Adrenal gland (tissue), 9 donors: ENCODE measurements at regions not wholly inside any gene's neighbourhood (a gene's known extent, or its start where the extent isn't known, plus 50 kb on each side); places are given as distances from the start of the nearest gene placed in this dataset.
A peak's percentile ranks its signal among the peaks of the same experiment; 100 is the strongest.

Experiments used
- DNase-seq, 7 donors: peaks; one replicate each; pipeline ENCODE4 v3.0.0-alpha.2; 2019 to 2020
- H3K27ac ChIP-seq, 5 donors: fragments of 200-600 bp; sonication (generic) in 4 of 5; 1 replicate in 3 of 5; 2 replicates in 2 of 5; pipeline versions ENCODE4 v1.5.1 to v1.8.0; 2016 to 2020; ENCODE audit warnings: mild to moderate bottlenecking in 1 of 5
- H3K27me3 ChIP-seq: fragments of 200-600 bp; 2 replicates; pipeline ENCODE4 v1.8.0; 2021
- H3K36me3 ChIP-seq, 2 donors: fragments of 200-600 bp; replicated peaks in 1 of 2; 1 replicate in 1 of 2; 2 replicates in 1 of 2; pipeline versions ENCODE4 v1.5.1 to v1.8.0; 2018 to 2022
- H3K4me1 ChIP-seq, 2 donors: fragments of 200-600 bp; replicated peaks in 1 of 2; 1 replicate in 1 of 2; 2 replicates in 1 of 2; pipeline versions ENCODE4 v1.5.1 to v1.8.0; 2018 to 2021
- H3K4me3 ChIP-seq, 4 donors: fragments of 200-600 bp; sonication (generic) in 3 of 4; one replicate each; pipeline ENCODE4 v1.5.1; 2016 to 2018
- H3K9me3 ChIP-seq, 3 donors: fragments of 200-600 bp; sonication (generic) in 1 of 3; replicated peaks in 1 of 3; 1 replicate in 2 of 3; 2 replicates in 1 of 3; pipeline versions ENCODE4 v1.5.1 to v1.8.0; 2016 to 2021
- POLR2A ChIP-seq, 2 donors: fragments of 450-650 bp; IDR thresholded peaks; one replicate each; pipeline ENCODE4 v1.6.1; 2017; ENCODE audit warnings: antibody characterized with exemption in 2 of 2, mild to moderate bottlenecking in 2 of 2, moderate library complexity in 1 of 2
- WGBS, 4 donors: extraction: QIAGEN DNeasy Blood & Tissue Kit in 2 of 4; methylation state at CpG; one replicate each; pipeline versions ENCODE4 v1.1.5 to v1.1.7; 2013 to 2017; 5-methylcytosine and 5-hydroxymethylcytosine counted together
- intact Hi-C, 2 donors: fragments of 100-400 bp; cut with DNase I; formaldehyde crosslinking; loops; one replicate each; pipeline versions ENCODE4 v1.14.1 to v1.15.0; 2022 to 2023
- TF ChIP-seq, protein P1 (sequence below), 6 experiments: fragments of 450-650 bp in 4 of 6; fragments of 200-600 bp in 2 of 6; sonication (generic) in 1 of 6; IDR thresholded peaks; 1 replicate in 5 of 6; 2 replicates in 1 of 6; pipeline versions ENCODE4 v1.5.1 to v1.8.0; 2016 to 2021; ENCODE audit warnings: antibody characterized with exemption in 6 of 6, mild to moderate bottlenecking in 2 of 6, moderate library complexity in 1 of 6
- donor health status: healthy with polysubstance abuse.
- donor health status: Bipolar disorder and iron deficiency.
- donor health status: DM: yes; HTN: yes; CAD: no.
- donor health status: DM: no; HTN: no; CAD: no.
- donor health status: DM: no; HTN: no; CAD: no.

DNA sequence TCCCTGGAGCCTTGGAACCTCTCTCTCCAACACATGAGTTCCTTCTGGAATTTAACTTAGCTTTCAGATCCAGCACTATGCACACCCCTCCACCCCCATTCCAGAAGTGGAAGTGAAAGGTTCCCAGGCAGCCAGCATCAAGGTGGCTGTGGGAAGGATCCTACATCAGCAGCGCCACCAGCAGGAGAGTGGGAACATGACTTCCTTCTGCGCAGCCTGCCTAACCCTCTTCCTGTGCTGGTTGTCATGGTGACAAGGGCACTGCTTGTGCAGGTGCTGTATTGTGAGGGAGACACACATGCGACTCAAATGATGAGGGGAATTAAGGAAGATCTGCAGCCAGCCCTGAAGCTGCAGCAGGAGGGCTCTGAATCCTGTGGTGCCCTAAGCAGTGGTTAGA lies 904.5 kb upstream of the API5 start:
- no peaks in the 10 kb centered on the region for H3K27me3 ChIP-seq
- H3K4me1 ChIP-seq = no peaks in the 10 kb centered on the region
- WGBS, 4 donors = 27 to 47% (median 35%) methylated on average over 3 of the region's 3 CpGs
- no peaks in the 10 kb centered on the region for H3K36me3 ChIP-seq
- TF ChIP-seq, protein P1, sequence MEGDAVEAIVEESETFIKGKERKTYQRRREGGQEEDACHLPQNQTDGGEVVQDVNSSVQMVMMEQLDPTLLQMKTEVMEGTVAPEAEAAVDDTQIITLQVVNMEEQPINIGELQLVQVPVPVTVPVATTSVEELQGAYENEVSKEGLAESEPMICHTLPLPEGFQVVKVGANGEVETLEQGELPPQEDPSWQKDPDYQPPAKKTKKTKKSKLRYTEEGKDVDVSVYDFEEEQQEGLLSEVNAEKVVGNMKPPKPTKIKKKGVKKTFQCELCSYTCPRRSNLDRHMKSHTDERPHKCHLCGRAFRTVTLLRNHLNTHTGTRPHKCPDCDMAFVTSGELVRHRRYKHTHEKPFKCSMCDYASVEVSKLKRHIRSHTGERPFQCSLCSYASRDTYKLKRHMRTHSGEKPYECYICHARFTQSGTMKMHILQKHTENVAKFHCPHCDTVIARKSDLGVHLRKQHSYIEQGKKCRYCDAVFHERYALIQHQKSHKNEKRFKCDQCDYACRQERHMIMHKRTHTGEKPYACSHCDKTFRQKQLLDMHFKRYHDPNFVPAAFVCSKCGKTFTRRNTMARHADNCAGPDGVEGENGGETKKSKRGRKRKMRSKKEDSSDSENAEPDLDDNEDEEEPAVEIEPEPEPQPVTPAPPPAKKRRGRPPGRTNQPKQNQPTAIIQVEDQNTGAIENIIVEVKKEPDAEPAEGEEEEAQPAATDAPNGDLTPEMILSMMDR (IDR thresholded peaks at IDR 0.05) = peak in 1 of 6 experiments; percentile 40
- no peak for TF ChIP-seq POLR2A (IDR thresholded peaks at IDR 0.05)
- intact Hi-C loops = no loop called here
- DNase-seq = peak in 4 of 7 donors; percentile 9 to 79 (median 23)
- H3K4me3 ChIP-seq = no peak overlapping the region
- no peak overlapping the region for H3K27ac ChIP-seq
- no peaks in the 10 kb centered on the region for H3K9me3 ChIP-seq

DNA sequence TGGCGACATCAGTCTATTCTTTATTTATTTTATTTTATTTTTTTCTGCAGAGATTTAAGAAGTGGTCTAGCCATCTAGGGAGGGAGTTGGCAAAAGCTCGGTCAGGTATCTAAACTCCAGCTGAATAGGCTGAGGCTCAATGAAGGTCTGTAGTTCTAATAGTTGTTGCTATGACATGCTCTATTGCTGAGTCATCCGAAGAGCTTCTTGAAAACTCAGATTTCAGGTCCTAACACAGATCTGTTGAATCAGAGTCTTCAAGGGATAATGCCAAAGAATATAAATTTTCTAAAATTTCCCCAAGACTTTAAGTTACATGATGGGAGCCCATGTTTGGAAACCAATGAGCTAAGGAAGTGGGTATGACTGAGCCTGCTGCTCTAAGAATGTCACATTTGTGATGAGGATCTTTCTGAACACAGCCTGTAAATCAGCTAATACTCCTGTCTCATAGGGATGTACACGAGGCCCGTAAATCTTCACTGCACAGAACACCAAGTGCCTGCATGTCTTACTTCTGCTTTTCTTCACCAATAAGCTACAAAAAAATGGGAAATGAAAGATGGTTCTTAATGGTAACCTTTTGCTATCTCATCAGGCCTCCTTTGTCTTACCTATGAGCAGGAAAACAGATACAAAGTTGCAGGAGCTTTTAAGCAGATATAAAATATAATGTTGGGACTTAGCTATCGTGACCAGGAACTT lies 901.4 kb upstream of the API5 start:
- TF ChIP-seq POLR2A (IDR thresholded peaks at IDR 0.05) = no peak
- TF ChIP-seq, protein P1 (IDR thresholded peaks at IDR 0.05) = no peak
- no peaks in the 10 kb centered on the region for H3K36me3 ChIP-seq
- intact Hi-C loops = no loop called here
- no peak overlapping the region for H3K4me3 ChIP-seq
- no peak for DNase-seq
- H3K27me3 ChIP-seq = no peaks in the 10 kb centered on the region
- no peaks in the 10 kb centered on the region for H3K9me3 ChIP-seq
- H3K27ac ChIP-seq = no peak overlapping the region
- WGBS, 4 donors = 57 to 83% (median 74%) methylated on average over 6 of the region's 6 CpGs
- H3K4me1 ChIP-seq = no peaks in the 10 kb centered on the region

- intact Hi-C loops = no loop called here
Observed at GRCh38 chr11:42412590-42412989, 899.2 kb upstream of the API5 start.

GRCh38 chr11:42417691-42418090 lies 894.1 kb upstream of the API5 start:
- H3K27me3 ChIP-seq = no peaks in the 10 kb centered on the region
- no peaks in the 10 kb centered on the region for H3K4me1 ChIP-seq
- intact Hi-C loops = no loop called here
- peaks cover 0 to 8% (median 0%) of the 10 kb centered on the region in 3 donors for H3K9me3 ChIP-seq
- no peak overlapping the region for H3K4me3 ChIP-seq
- TF ChIP-seq, protein P1 (IDR thresholded peaks at IDR 0.05) = no peak
- TF ChIP-seq POLR2A (IDR thresholded peaks at IDR 0.05) = no peak
- no peak for DNase-seq
- no peak overlapping the region for H3K27ac ChIP-seq
- H3K36me3 ChIP-seq = no peaks in the 10 kb centered on the region

More at GRCh38 chr11:42412590-42412989, 899.2 kb upstream of the API5 start:
- Histone ChIP-seq H3K27ac (no peak overlapping the region), H3K4me1 (no peaks in the 10 kb centered on the region), H3K27me3 (no peaks in the 10 kb centered on the region), H3K9me3 (no peaks in the 10 kb centered on the region), H3K4me3 (no peak overlapping the region), H3K36me3 (no peaks in the 10 kb centered on the region)
- WGBS, 4 donors = 24 to 53% (median 42%) methylated on average over 4 of the region's 4 CpGs
- no peak for DNase-seq
- TF ChIP-seq, protein P1 (IDR thresholded peaks at IDR 0.05) = no peak
- no peak for TF ChIP-seq POLR2A (IDR thresholded peaks at IDR 0.05)
